Neural progenitor cell (in vitro differentiated cells): ENCODE measurements at regions not wholly inside any gene's neighbourhood (a gene's known extent, or its start where the extent isn't known, plus 50 kb on each side); places are given as distances from the start of the nearest gene placed in this dataset.
"Not testable (repeated sequence)": the region's sequence is repeated elsewhere in the genome, so short reads cannot be mapped to it uniquely, and the experiment has no call there.

Experiments
- DNase-seq: peaks from one replicate; pipeline ENCODE4 v3.0.0-alpha.2; 2016; ENCODE audit warnings: low spot score
- H2AFZ ChIP-seq: fragments of 200-600 bp; sonication (generic); replicated peaks from 2 replicates; pipeline ENCODE4 v1.6.1; 2016; ENCODE audit warnings: antibody characterized with exemption
- H3F3A ChIP-seq: fragments of 200-600 bp; sonication (generic); 2 replicates; pipeline ENCODE4 v1.6.1; 2016; ENCODE audit warnings: antibody characterized with exemption, low read depth
- H3K27ac ChIP-seq: fragments of 200-600 bp; sonication (generic); 2 replicates; pipeline ENCODE4 v1.5.1; 2016; ENCODE audit warnings: mild to moderate bottlenecking
- H3K27me3 ChIP-seq: fragments of 200-600 bp; sonication (generic); 2 replicates; pipeline ENCODE4 v1.6.1; 2016; ENCODE audit warnings: mild to moderate bottlenecking, moderate library complexity
- H3K36me3 ChIP-seq: fragments of 200-600 bp; sonication (generic); 2 replicates; pipeline ENCODE4 v1.5.1; 2016
- H3K4me1 ChIP-seq: fragments of 200-600 bp; sonication (generic); 2 replicates; pipeline ENCODE4 v1.6.1; 2016; ENCODE audit warnings: mixed run types
- H3K4me2 ChIP-seq: fragments of 200-600 bp; sonication (generic); 2 replicates; pipeline ENCODE4 v1.6.1; 2016
- H3K4me3 ChIP-seq: fragments of 200-600 bp; sonication (generic); 2 replicates; pipeline ENCODE4 v1.5.1; 2016
- H3K79me2 ChIP-seq: fragments of 200-600 bp; sonication (generic); 2 replicates; pipeline ENCODE4 v1.6.1; 2016; ENCODE audit warnings: low read depth
- H3K9ac ChIP-seq: fragments of 200-600 bp; sonication (generic); 2 replicates; pipeline ENCODE4 v1.6.1; 2016
- H3K9me3 ChIP-seq: fragments of 200-600 bp; sonication (generic); 2 replicates; pipeline ENCODE4 v1.5.1; 2016; ENCODE audit warnings: low read depth
- H4K20me1 ChIP-seq: fragments of 200-600 bp; sonication (generic); 2 replicates; pipeline ENCODE4 v1.6.1; 2016; ENCODE audit warnings: low read depth
- H3K27ac Mint-ChIP-seq: 3 replicates; pipeline ENCODE4 v1.8.0; 2021; ENCODE audit warnings: mixed read lengths
- H3K27me3 Mint-ChIP-seq: 2 replicates; pipeline ENCODE4 v1.8.0; 2022; ENCODE audit warnings: low read depth, mild to moderate bottlenecking, inconsistent platforms, moderate library complexity, mixed read lengths; ENCODE audit not compliant: insufficient read depth
- H3K36me3 Mint-ChIP-seq: 3 replicates; pipeline ENCODE4 v1.8.0; 2021; ENCODE audit warnings: mixed read lengths
- H3K4me1 Mint-ChIP-seq: 3 replicates; pipeline ENCODE4 v1.8.0; 2021; ENCODE audit warnings: mixed read lengths
- H3K4me3 Mint-ChIP-seq: 3 replicates; pipeline ENCODE4 v1.8.0; 2021; ENCODE audit warnings: mild to moderate bottlenecking, moderate library complexity, mixed read lengths
- H3K9me3 Mint-ChIP-seq: 3 replicates; pipeline ENCODE4 v1.8.0; 2020; ENCODE audit warnings: mixed read lengths
- CTCF ChIP-seq: fragments of 200-600 bp; sonication (generic); IDR thresholded peaks from 2 replicates; pipeline ENCODE4 v1.5.1; 2017; ENCODE audit warnings: antibody characterized with exemption, mild to moderate bottlenecking
- EZH2 ChIP-seq: fragments of 200-600 bp; sonication (generic); IDR thresholded peaks from 2 replicates; pipeline ENCODE4 v1.6.1; 2017; ENCODE audit warnings: antibody characterized with exemption, mild to moderate bottlenecking, moderate library complexity
- EZH2phosphoT487 ChIP-seq: fragments of 200-600 bp; sonication (generic); IDR thresholded peaks from 2 replicates; pipeline ENCODE4 v1.6.1; 2017; ENCODE audit warnings: antibody characterized with exemption

GRCh38 chr7:149606826-149607225 is 109.2 kb upstream of the ZNF746 start:
- H3K36me3 ChIP-seq = no peaks in the 10 kb centered on the region
- Mint-ChIP-seq H3K4me3 (no peak overlapping the region), H3K9me3 (no peaks in the 10 kb centered on the region), H3K27ac (no peak overlapping the region), H3K27me3 (no peaks in the 10 kb centered on the region), H3K4me1 (no peaks in the 10 kb centered on the region), H3K36me3 (peaks cover 31% of the 10 kb centered on the region)
- H4K20me1 ChIP-seq = no peaks in the 10 kb centered on the region
- no peaks in the 10 kb centered on the region for H3K9me3 ChIP-seq
- no peak overlapping the region for H3K9ac ChIP-seq
- H3K27me3 ChIP-seq = no peaks in the 10 kb centered on the region
- no peak overlapping the region for H3K27ac ChIP-seq
- no peaks in the 10 kb centered on the region for H3K79me2 ChIP-seq
- H3K4me1 ChIP-seq = no peaks in the 10 kb centered on the region
- no peak overlapping the region for H3K4me3 ChIP-seq
- H2AFZ ChIP-seq = no peak overlapping the region
- H3K4me2 ChIP-seq = no peak overlapping the region
- no peak for DNase-seq
- no peaks in the 10 kb centered on the region for H3F3A ChIP-seq
- TF ChIP-seq CTCF = no peak
- TF ChIP-seq EZH2phosphoT487 = no peak
- TF ChIP-seq EZH2 = no peak

- Histone ChIP-seq H3K27me3 (no peaks in the 10 kb centered on the region), H3K9ac (no peak overlapping the region), H3F3A (no peaks in the 10 kb centered on the region), H2AFZ (no peak overlapping the region), H3K4me2 (no peak overlapping the region), H3K9me3 (no peaks in the 10 kb centered on the region), H3K27ac (no peak overlapping the region), H3K4me3 (no peak overlapping the region), H4K20me1 (no peaks in the 10 kb centered on the region), H3K79me2 (no peaks in the 10 kb centered on the region), H3K36me3 (no peaks in the 10 kb centered on the region), H3K4me1 (no peaks in the 10 kb centered on the region)
- no peak overlapping the region for H3K4me3 Mint-ChIP-seq
- no peaks in the 10 kb centered on the region for H3K9me3 Mint-ChIP-seq
- no peak for TF ChIP-seq CTCF
- no peak for TF ChIP-seq EZH2phosphoT487
- no peak for TF ChIP-seq EZH2
- no peak overlapping the region for H3K27ac Mint-ChIP-seq
- no peaks in the 10 kb centered on the region for H3K4me1 Mint-ChIP-seq
- DNase-seq = no peak
- peaks cover 2% of the 10 kb centered on the region for H3K27me3 Mint-ChIP-seq
- H3K36me3 Mint-ChIP-seq = peaks cover 33% of the 10 kb centered on the region
These were observed 108.1 kb upstream of the ZNF746 start for GRCh38 chr7:149605696-149606095.

- peaks cover 2% of the 10 kb centered on the region for H3K27me3 Mint-ChIP-seq
- no peak for TF ChIP-seq EZH2phosphoT487
- TF ChIP-seq CTCF = no peak
- no peak for TF ChIP-seq EZH2
- no peak for DNase-seq
These were observed 106.9 kb upstream of the ZNF746 start for GRCh38 chr7:149604521-149604920.

GRCh38 chr7:149600669-149601330 is 103.2 kb upstream of the ZNF746 start:
- H3K36me3 ChIP-seq, DNase-seq, H3K79me2 ChIP-seq, H3K27ac ChIP-seq, H3K4me1 ChIP-seq, H3K9me3 ChIP-seq, H3K4me1 Mint-ChIP-seq, H3K4me3 ChIP-seq, H3K4me2 ChIP-seq, H3K9me3 Mint-ChIP-seq, H3K27me3 ChIP-seq, H4K20me1 ChIP-seq, H2AFZ ChIP-seq, H3K4me3 Mint-ChIP-seq, H3F3A ChIP-seq, H3K27ac Mint-ChIP-seq, H3K9ac ChIP-seq, H3K27me3 Mint-ChIP-seq: not testable (repeated sequence)
- H3K36me3 Mint-ChIP-seq = peaks cover 18% of the 10 kb centered on the region

More at GRCh38 chr7:149604521-149604920, 106.9 kb upstream of the ZNF746 start:
- no peak overlapping the region for H3K4me2 ChIP-seq
- H3F3A ChIP-seq = peaks cover 8% of the 10 kb centered on the region
- no peaks in the 10 kb centered on the region for H3K79me2 ChIP-seq
- Mint-ChIP-seq H3K9me3 (no peaks in the 10 kb centered on the region), H3K27ac (no peak overlapping the region), H3K4me3 (no peak overlapping the region), H3K36me3 (peaks cover 31% of the 10 kb centered on the region), H3K4me1 (no peaks in the 10 kb centered on the region)
- H3K4me3 ChIP-seq = no peak overlapping the region
- no peak overlapping the region for H3K9ac ChIP-seq
- H4K20me1 ChIP-seq = no peaks in the 10 kb centered on the region
- no peak overlapping the region for H3K27ac ChIP-seq
- no peaks in the 10 kb centered on the region for H3K9me3 ChIP-seq
- no peak overlapping the region for H2AFZ ChIP-seq
- no peaks in the 10 kb centered on the region for H3K27me3 ChIP-seq
- H3K36me3 ChIP-seq = no peaks in the 10 kb centered on the region
- H3K4me1 ChIP-seq = no peaks in the 10 kb centered on the region
